ENCODE measurements at regions not wholly inside any gene's neighbourhood (a gene's known extent, or its start where the extent isn't known, plus 50 kb on each side); places are given as distances from the start of the nearest gene placed in this dataset.
"Not testable (repeated sequence)": the region's sequence is repeated elsewhere in the genome, so short reads cannot be mapped to it uniquely, and the experiment has no call there.

DNA sequence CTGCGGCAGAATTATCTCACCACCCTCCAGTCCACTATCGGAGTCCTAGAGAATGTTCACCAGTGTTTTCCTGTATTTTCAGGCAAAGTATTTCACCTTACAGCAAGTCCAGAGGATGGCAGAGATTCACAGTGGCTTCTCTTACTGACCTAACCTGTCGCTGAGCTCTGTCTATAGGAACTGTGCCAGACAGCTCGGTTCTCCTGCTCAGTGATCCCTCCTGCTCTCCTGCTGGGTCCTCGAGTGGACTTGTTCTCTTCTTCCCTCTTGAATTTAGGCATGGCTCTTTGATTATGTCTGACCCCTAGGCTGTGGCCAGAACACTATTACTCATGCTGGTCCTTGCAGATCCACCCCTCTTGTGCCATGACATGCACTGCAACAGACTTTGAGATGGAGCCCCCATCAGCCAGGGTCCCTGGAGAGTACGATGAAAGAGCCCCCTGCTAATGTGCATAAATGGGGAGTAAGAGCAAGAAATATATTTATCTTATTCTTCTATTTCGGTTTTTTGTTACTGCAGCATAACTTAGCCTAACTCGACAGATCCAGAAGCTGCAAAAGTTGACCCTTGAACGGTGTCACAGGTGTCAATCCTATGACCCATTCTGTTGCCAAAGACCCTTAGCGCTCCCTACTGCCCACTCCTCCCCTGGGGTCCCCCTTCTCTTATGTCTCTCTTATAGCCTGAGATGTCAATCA, 439.4 kb downstream of the ZNF536 start:
- H3K4me3 ChIP-seq = no peak overlapping the region
- no peak for DNase-seq (ENCODE audit: low spot score in 2 of 2)
- 82% methylated on average over 10 of the region's 10 CpGs for WGBS
- H3K27ac ChIP-seq = no peak overlapping the region
- H3K9me3 ChIP-seq = no peaks in the 10 kb centered on the region
- TF ChIP-seq EP300 (IDR thresholded peaks at IDR 0.05) = no peak
- no peak for TF ChIP-seq POLR2AphosphoS5 (IDR thresholded peaks at IDR 0.05)
- TF ChIP-seq, protein P1, sequence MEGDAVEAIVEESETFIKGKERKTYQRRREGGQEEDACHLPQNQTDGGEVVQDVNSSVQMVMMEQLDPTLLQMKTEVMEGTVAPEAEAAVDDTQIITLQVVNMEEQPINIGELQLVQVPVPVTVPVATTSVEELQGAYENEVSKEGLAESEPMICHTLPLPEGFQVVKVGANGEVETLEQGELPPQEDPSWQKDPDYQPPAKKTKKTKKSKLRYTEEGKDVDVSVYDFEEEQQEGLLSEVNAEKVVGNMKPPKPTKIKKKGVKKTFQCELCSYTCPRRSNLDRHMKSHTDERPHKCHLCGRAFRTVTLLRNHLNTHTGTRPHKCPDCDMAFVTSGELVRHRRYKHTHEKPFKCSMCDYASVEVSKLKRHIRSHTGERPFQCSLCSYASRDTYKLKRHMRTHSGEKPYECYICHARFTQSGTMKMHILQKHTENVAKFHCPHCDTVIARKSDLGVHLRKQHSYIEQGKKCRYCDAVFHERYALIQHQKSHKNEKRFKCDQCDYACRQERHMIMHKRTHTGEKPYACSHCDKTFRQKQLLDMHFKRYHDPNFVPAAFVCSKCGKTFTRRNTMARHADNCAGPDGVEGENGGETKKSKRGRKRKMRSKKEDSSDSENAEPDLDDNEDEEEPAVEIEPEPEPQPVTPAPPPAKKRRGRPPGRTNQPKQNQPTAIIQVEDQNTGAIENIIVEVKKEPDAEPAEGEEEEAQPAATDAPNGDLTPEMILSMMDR (IDR thresholded peaks at IDR 0.05) = no peak
- no peak for TF ChIP-seq POLR2A (IDR thresholded peaks at IDR 0.05)
- H3K27me3 ChIP-seq = no peaks in the 10 kb centered on the region
- H3K4me1 ChIP-seq = no peaks in the 10 kb centered on the region
- H3K36me3 ChIP-seq = no peaks in the 10 kb centered on the region

GRCh38 chr19:30810726-30811125, 438.5 kb downstream of the ZNF536 start:
- TF ChIP-seq, protein P1 (IDR thresholded peaks at IDR 0.05) = no peak
- TF ChIP-seq EP300 (IDR thresholded peaks at IDR 0.05) (no peak), POLR2AphosphoS5 (IDR thresholded peaks at IDR 0.05) (no peak), POLR2A (IDR thresholded peaks at IDR 0.05) (no peak)
- 78% methylated on average over 4 of the region's 4 CpGs for WGBS

GRCh38 chr19:30807278-30807677, 435.1 kb downstream of the ZNF536 start:
- Histone ChIP-seq H3K27ac (no peak overlapping the region), H3K4me1 (peaks cover 7% of the 10 kb centered on the region), H3K4me3 (no peak overlapping the region), H3K9me3 (no peaks in the 10 kb centered on the region), H3K27me3 (no peaks in the 10 kb centered on the region), H3K36me3 (no peaks in the 10 kb centered on the region)
- WGBS = 58% methylated on average over 3 of the region's 3 CpGs
- no peak for TF ChIP-seq POLR2A (IDR thresholded peaks at IDR 0.05)
- TF ChIP-seq POLR2AphosphoS5 (IDR thresholded peaks at IDR 0.05) = no peak
- no peak for TF ChIP-seq EP300 (IDR thresholded peaks at IDR 0.05)
- TF ChIP-seq, protein P1 (IDR thresholded peaks at IDR 0.05) = no peak
- no peak for DNase-seq (ENCODE audit: low spot score in 2 of 2)

More at GRCh38 chr19:30810726-30811125, 438.5 kb downstream of the ZNF536 start:
- Histone ChIP-seq H3K4me3 (no peak overlapping the region), H3K9me3 (no peaks in the 10 kb centered on the region), H3K36me3 (no peaks in the 10 kb centered on the region), H3K27ac (no peak overlapping the region), H3K27me3 (no peaks in the 10 kb centered on the region), H3K4me1 (no peaks in the 10 kb centered on the region)
- DNase-seq (ENCODE audit: low spot score in 2 of 2) = no peak

DNA sequence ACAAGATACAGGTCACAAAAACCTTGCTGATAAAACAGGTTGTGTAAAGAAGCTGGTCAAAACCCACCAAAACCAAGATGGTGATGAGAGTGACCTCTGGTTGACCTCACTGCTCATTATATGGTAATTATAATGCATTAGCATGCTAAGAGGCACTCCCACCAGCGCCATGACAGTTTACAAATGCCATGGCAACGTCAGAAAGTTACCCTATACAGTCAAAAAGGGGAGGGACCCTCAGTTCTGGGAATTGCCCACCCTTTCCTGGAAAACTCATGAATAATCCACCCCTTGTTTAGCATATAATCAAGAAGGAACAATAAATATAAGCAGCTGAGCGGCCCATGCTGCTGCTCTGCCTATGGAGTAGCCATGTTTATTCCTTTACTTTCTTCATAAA, 434.1 kb downstream of the ZNF536 start:
- no peak overlapping the region for H3K27ac ChIP-seq
- no peaks in the 10 kb centered on the region for H3K36me3 ChIP-seq
- TF ChIP-seq POLR2A (IDR thresholded peaks at IDR 0.05) (no peak), POLR2AphosphoS5 (IDR thresholded peaks at IDR 0.05) (no peak), EP300 (IDR thresholded peaks at IDR 0.05) (no peak)
- TF ChIP-seq, protein P1 (IDR thresholded peaks at IDR 0.05) = no peak
- no peak for DNase-seq (ENCODE audit: low spot score in 2 of 2)
- no peak overlapping the region for H3K4me3 ChIP-seq
- WGBS = 85% methylated on average over 3 of the region's 3 CpGs
- no peaks in the 10 kb centered on the region for H3K27me3 ChIP-seq
- H3K9me3 ChIP-seq = no peaks in the 10 kb centered on the region
- H3K4me1 ChIP-seq = peaks cover 7% of the 10 kb centered on the region

GRCh38 chr19:30804751-30805150, 432.6 kb downstream of the ZNF536 start:
- Histone ChIP-seq H3K9me3 (no peaks in the 10 kb centered on the region), H3K27ac (no peak overlapping the region), H3K4me1 (peaks cover 7% of the 10 kb centered on the region), H3K36me3 (no peaks in the 10 kb centered on the region), H3K27me3 (peaks cover 6% of the 10 kb centered on the region), H3K4me3 (no peak overlapping the region)
- TF ChIP-seq POLR2A (IDR thresholded peaks at IDR 0.05) = no peak
- TF ChIP-seq, protein P1 (IDR thresholded peaks at IDR 0.05) = no peak
- TF ChIP-seq POLR2AphosphoS5 (IDR thresholded peaks at IDR 0.05) = no peak
- no peak for TF ChIP-seq EP300 (IDR thresholded peaks at IDR 0.05)
- WGBS = 40% methylated on average over 5 of the region's 5 CpGs
- no peak for DNase-seq (ENCODE audit: low spot score in 2 of 2)

GRCh38 chr19:30804333-30804732, 432.1 kb downstream of the ZNF536 start:
- DNase-seq (ENCODE audit: low spot score in 2 of 2); H3K27ac ChIP-seq; H3K9me3 ChIP-seq; H3K4me1 ChIP-seq; H3K36me3 ChIP-seq; H3K4me3 ChIP-seq: not testable (repeated sequence)
- 48% methylated on average over 3 of the region's 3 CpGs for WGBS
- H3K27me3 ChIP-seq = peaks cover 11% of the 10 kb centered on the region
